ENCODE measurements at regions not wholly inside any gene's neighbourhood (a gene's known extent, or its start where the extent isn't known, plus 50 kb on each side); places are given as distances from the start of the nearest gene placed in this dataset.
"Not testable (repeated sequence)": the region's sequence is repeated elsewhere in the genome, so short reads cannot be mapped to it uniquely, and the experiment has no call there.

DNA sequence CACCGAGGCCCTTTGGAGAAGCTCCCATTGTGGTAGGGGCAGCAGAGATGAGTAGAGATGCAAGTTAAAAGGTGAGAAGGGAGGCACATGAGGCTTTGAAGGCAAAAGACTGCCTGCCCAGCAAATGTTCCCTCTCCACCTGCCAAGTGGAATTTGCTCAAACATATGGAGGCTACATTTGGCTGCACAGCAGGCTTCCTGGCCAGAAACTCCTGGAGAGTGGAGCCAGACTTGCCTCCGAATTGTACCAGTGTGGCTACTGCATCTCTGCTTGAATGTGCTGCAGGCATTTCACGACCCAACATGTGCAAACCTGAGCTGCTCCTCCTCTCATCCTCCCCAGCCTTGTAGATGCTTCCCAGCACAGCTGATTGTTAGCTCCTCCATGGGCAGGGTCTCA, 229.2 kb downstream of the ZNF621 start:
- DNase-seq (ENCODE audit: low read depth) = no peak
- TF ChIP-seq, protein P1, sequence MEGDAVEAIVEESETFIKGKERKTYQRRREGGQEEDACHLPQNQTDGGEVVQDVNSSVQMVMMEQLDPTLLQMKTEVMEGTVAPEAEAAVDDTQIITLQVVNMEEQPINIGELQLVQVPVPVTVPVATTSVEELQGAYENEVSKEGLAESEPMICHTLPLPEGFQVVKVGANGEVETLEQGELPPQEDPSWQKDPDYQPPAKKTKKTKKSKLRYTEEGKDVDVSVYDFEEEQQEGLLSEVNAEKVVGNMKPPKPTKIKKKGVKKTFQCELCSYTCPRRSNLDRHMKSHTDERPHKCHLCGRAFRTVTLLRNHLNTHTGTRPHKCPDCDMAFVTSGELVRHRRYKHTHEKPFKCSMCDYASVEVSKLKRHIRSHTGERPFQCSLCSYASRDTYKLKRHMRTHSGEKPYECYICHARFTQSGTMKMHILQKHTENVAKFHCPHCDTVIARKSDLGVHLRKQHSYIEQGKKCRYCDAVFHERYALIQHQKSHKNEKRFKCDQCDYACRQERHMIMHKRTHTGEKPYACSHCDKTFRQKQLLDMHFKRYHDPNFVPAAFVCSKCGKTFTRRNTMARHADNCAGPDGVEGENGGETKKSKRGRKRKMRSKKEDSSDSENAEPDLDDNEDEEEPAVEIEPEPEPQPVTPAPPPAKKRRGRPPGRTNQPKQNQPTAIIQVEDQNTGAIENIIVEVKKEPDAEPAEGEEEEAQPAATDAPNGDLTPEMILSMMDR (IDR thresholded peaks at IDR 0.05; ENCODE audit: low read depth, low read length, missing control alignments) = no peak
- H3K4me3 ChIP-seq (ENCODE audit: low read depth, low read length) = no peak overlapping the region

DNA sequence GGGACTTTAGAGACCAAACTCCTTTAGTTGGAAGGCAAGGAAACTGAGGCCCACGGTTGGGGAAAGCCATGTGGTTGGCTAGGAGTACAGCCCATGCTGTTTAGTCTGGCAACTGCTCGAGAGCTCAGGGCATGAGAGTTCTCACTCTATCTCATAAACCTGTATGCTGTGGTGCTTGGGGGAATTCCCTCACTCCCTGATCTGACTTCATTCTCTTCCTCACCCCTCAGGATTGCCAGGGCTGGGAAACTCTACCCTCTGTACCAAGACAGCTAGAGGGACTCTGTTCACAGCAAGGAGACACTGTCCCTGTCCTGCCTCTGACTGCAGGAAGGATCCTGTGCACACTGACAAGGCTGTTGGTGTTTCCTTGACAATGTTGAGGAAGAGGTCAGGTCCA, 230.2 kb downstream of the ZNF621 start:
- no peak for DNase-seq (ENCODE audit: low read depth)
- H3K4me3 ChIP-seq (ENCODE audit: low read depth, low read length) = no peak overlapping the region
- TF ChIP-seq, protein P1 (IDR thresholded peaks at IDR 0.05; ENCODE audit: low read depth, low read length, missing control alignments) = no peak

- TF ChIP-seq, protein P1 (IDR thresholded peaks at IDR 0.05; ENCODE audit: low read depth, low read length, missing control alignments) = no peak
- no peak for DNase-seq (ENCODE audit: low read depth)
- no peak overlapping the region for H3K4me3 ChIP-seq (ENCODE audit: low read depth, low read length)
These were observed 231.7 kb downstream of the ZNF621 start for GRCh38 chr3:40756500-40756899.

GRCh38 chr3:40762771-40763170, 238.0 kb downstream of the ZNF621 start:
- DNase-seq (ENCODE audit: low read depth); H3K4me3 ChIP-seq (ENCODE audit: low read depth, low read length): not testable (repeated sequence)

- H3K4me3 ChIP-seq (ENCODE audit: low read depth, low read length) = no peak overlapping the region
- DNase-seq (ENCODE audit: low read depth) = no peak
- TF ChIP-seq, protein P1 (IDR thresholded peaks at IDR 0.05; ENCODE audit: low read depth, low read length, missing control alignments) = no peak
These were observed 239.0 kb downstream of the ZNF621 start for GRCh38 chr3:40763807-40764206.

- TF ChIP-seq, protein P1 (IDR thresholded peaks at IDR 0.05; ENCODE audit: low read depth, low read length, missing control alignments) = no peak
- no peak overlapping the region for H3K4me3 ChIP-seq (ENCODE audit: low read depth, low read length)
- DNase-seq (ENCODE audit: low read depth) = no peak
These were observed 240.0 kb downstream of the ZNF621 start for GRCh38 chr3:40764747-40765146.

- TF ChIP-seq, protein P1 (IDR thresholded peaks at IDR 0.05; ENCODE audit: low read depth, low read length, missing control alignments) = no peak
- H3K4me3 ChIP-seq (ENCODE audit: low read depth, low read length) = no peak overlapping the region
- DNase-seq (ENCODE audit: low read depth) = no peak
These were observed 241.1 kb downstream of the ZNF621 start for GRCh38 chr3:40765884-40766283.

DNA sequence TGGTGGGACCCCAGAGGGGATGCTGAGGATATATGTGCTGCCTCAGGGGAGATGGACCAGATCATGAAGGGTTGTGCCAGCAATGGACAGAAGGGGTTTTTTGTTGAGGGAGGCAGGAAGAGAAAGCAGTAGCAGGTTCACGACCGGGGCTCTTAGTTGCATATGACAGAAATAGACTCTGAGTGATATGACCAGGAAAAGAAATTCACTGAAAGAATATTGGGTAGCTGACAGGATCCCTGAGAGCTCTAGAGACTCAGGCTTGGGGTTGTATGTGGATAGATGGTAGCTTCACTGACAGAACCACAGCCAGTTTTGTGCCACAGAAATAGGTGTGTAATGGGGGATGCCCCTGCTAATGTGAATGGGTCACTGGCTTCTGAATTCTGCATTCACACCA, 241.6 kb downstream of the ZNF621 start:
- DNase-seq (ENCODE audit: low read depth) = no peak
- H3K4me3 ChIP-seq (ENCODE audit: low read depth, low read length) = no peak overlapping the region
- TF ChIP-seq, protein P1 (IDR thresholded peaks at IDR 0.05; ENCODE audit: low read depth, low read length, missing control alignments) = no peak

Data from GM12864 (cell line).